Prostate gland (tissue), 2 donors: ENCODE measurements at regions not wholly inside any gene's neighbourhood (a gene's known extent, or its start where the extent isn't known, plus 50 kb on each side); places are given as distances from the start of the nearest gene placed in this dataset.
"Not testable (repeated sequence)": the region's sequence is repeated elsewhere in the genome, so short reads cannot be mapped to it uniquely, and the experiment has no call there.

ENCODE experiments used
- DNase-seq: peaks from one replicate; pipeline ENCODE4 v3.0.0-alpha.2; 2019; ENCODE audit warnings: low spot score
- H3K27ac ChIP-seq, 2 donors: fragments of 200-600 bp; sonication (generic); 2 replicates each; pipeline ENCODE4 v1.5.1; 2017 to 2019
- H3K27me3 ChIP-seq: fragments of 200-600 bp; sonication (generic); replicated peaks from 2 replicates; pipeline ENCODE4 v1.5.1; 2019; ENCODE audit not compliant: insufficient read depth
- H3K36me3 ChIP-seq, 2 donors: fragments of 200-600 bp; sonication (generic); 1 replicate in 1 of 2; 2 replicates in 1 of 2; pipeline versions ENCODE4 v1.5.1 to v1.8.1; 2017 to 2019
- H3K4me1 ChIP-seq: fragments of 200-600 bp; sonication (generic); replicated peaks from 2 replicates; pipeline ENCODE4 v1.5.1; 2019
- H3K4me3 ChIP-seq, 2 donors: fragments of 200-600 bp; sonication (generic); 2 replicates each; pipeline ENCODE4 v1.5.1; 2017 to 2019
- H3K9me3 ChIP-seq: fragments of 200-600 bp; sonication (generic); 2 replicates; pipeline ENCODE4 v1.5.1; 2017
- POLR2A ChIP-seq: fragments of 450-650 bp; IDR thresholded peaks from one replicate; pipeline ENCODE4 v1.6.1; 2016; ENCODE audit warnings: antibody characterized with exemption, mild to moderate bottlenecking
- POLR2AphosphoS5 ChIP-seq: sonication (generic); formaldehyde crosslinking; IDR thresholded peaks from one replicate; pipeline ENCODE4 v1.6.1; 2017; ENCODE audit warnings: antibody characterized with exemption
- WGBS: methylation state at CpG from one replicate; pipeline ENCODE4 v1.1.5; 2018; 5-methylcytosine and 5-hydroxymethylcytosine counted together
- intact Hi-C: fragments of 100-400 bp; cut with DNase I; formaldehyde crosslinking; loops from one replicate; pipeline ENCODE4 v1.14.2; 2022
- TF ChIP-seq, protein P1 (sequence below), 4 experiments: fragments of 200-600 bp in 2 of 4; fragments of 450-650 bp in 2 of 4; sonication (generic) in 2 of 4; IDR thresholded peaks; 1 replicate in 3 of 4; 2 replicates in 1 of 4; pipeline ENCODE4 v1.5.1; 2016 to 2019; ENCODE audit warnings: antibody characterized with exemption in 4 of 4, mild to moderate bottlenecking in 2 of 4, moderate library complexity in 2 of 4

DNA sequence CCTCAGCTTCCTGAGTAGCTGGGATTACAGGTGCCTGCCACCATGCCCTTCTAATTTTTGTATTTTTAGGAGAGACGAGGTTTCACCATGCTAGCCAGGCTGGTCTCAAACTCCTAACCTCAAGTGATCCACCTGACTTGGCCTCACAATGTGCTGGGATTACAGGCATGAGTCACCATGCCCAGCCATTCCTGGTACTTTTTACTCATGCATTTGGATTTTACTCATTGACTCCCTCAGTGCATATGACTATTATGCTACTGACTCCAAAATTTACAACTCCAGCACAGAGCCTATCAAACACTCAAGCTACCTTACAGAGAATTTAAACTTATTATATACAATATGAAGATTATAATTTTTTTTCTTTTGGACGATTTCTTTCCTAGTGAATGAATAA lies 199.9 kb downstream of the CXXC4 start:
- TF ChIP-seq POLR2A, result no peak
- TF ChIP-seq POLR2AphosphoS5, result no peak
- H3K27me3 ChIP-seq, result no peaks in the 10 kb centered on the region
- H3K9me3 ChIP-seq, result no peaks in the 10 kb centered on the region
- no peak overlapping the region for H3K27ac ChIP-seq
- no peaks in the 10 kb centered on the region for H3K4me1 ChIP-seq
- 78% methylated on average over 2 of the region's 2 CpGs for WGBS
- no peak for DNase-seq
- intact Hi-C loops, result no loop called here
- H3K36me3 ChIP-seq, result no peaks in the 10 kb centered on the region
- no peak overlapping the region for H3K4me3 ChIP-seq

DNA sequence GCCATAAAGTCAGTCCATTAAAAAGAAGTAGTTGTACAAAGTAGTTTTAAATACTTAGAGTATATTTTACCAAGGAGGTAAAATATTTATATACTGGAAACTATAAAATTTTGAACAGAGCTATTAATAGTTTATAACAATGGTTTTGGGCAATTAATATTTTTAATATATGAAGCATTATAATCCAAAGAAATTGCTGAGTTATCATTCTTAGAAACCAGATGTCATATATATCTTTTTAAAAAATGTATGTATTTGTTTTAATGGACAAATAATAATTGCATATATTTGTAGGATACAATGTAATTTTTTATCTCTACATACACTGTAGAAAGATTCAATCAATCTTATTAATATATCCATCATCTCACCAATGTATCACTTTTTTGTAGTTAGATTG lies 207.8 kb downstream of the CXXC4 start:
- Histone ChIP-seq H3K9me3 (no peaks in the 10 kb centered on the region), H3K4me3 (no peak overlapping the region), H3K27me3 (no peaks in the 10 kb centered on the region), H3K4me1 (no peaks in the 10 kb centered on the region), H3K36me3 (no peaks in the 10 kb centered on the region), H3K27ac (no peak overlapping the region)
- no peak for TF ChIP-seq POLR2A
- TF ChIP-seq, protein P1, sequence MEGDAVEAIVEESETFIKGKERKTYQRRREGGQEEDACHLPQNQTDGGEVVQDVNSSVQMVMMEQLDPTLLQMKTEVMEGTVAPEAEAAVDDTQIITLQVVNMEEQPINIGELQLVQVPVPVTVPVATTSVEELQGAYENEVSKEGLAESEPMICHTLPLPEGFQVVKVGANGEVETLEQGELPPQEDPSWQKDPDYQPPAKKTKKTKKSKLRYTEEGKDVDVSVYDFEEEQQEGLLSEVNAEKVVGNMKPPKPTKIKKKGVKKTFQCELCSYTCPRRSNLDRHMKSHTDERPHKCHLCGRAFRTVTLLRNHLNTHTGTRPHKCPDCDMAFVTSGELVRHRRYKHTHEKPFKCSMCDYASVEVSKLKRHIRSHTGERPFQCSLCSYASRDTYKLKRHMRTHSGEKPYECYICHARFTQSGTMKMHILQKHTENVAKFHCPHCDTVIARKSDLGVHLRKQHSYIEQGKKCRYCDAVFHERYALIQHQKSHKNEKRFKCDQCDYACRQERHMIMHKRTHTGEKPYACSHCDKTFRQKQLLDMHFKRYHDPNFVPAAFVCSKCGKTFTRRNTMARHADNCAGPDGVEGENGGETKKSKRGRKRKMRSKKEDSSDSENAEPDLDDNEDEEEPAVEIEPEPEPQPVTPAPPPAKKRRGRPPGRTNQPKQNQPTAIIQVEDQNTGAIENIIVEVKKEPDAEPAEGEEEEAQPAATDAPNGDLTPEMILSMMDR (IDR thresholded peaks at IDR 0.05), result no peak
- no peak for TF ChIP-seq POLR2AphosphoS5
- intact Hi-C loops, result no loop called here
- DNase-seq, result no peak

DNA sequence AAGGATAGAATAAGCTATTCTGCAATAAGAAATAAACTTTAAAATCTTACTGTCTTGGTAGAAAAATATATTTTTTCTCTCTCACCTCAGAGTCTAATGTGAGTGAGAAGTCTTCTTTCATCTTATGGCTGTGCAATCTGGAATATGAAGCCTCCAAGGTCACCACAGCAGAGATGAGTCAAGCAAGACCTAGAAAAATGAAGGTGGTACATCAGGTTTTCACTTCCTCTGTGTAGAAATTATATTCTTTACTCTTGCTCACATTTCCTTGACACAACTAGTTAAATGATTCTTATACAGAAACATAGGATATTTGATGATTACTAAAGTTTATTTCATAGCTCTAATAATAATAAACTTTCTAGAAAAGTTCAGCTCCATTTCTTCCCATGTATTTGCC lies 211.4 kb downstream of the CXXC4 start:
- intact Hi-C loops, result no loop called here
- TF ChIP-seq, protein P1 (IDR thresholded peaks at IDR 0.05), result no peak
- no peak for TF ChIP-seq POLR2AphosphoS5
- TF ChIP-seq POLR2A, result no peak
- Histone ChIP-seq H3K27ac (no peak overlapping the region), H3K4me3 (no peak overlapping the region), H3K4me1 (no peaks in the 10 kb centered on the region), H3K36me3 (no peaks in the 10 kb centered on the region), H3K27me3 (no peaks in the 10 kb centered on the region), H3K9me3 (no peaks in the 10 kb centered on the region)
- DNase-seq, result no peak

DNA sequence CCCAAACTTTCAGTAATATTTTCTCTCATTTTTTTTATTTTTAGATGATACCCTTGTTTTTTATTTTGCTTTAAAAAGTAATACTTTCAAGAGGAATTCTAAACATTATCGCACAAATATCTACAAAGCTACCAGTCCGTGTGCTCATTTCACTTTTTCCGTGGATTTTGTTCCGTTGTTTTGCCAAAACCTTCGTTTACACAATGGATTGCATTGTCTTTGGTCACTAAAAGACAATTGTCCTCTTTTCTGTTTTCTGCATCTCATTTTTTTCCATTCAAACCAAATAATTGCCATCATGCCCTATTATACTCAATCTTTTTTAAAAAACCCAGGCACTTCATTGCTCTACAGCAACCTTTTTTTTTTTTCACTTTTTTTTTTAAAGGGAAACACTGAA lies 214.9 kb downstream of the CXXC4 start:
- no peak for TF ChIP-seq POLR2AphosphoS5
- Histone ChIP-seq H3K4me1 (no peaks in the 10 kb centered on the region), H3K9me3 (no peaks in the 10 kb centered on the region), H3K36me3 (no peaks in the 10 kb centered on the region), H3K27ac (no peak overlapping the region), H3K27me3 (no peaks in the 10 kb centered on the region), H3K4me3 (no peak overlapping the region)
- DNase-seq, result no peak
- WGBS, result 72% methylated on average over 5 of the region's 5 CpGs
- intact Hi-C loops, result no loop called here

DNA sequence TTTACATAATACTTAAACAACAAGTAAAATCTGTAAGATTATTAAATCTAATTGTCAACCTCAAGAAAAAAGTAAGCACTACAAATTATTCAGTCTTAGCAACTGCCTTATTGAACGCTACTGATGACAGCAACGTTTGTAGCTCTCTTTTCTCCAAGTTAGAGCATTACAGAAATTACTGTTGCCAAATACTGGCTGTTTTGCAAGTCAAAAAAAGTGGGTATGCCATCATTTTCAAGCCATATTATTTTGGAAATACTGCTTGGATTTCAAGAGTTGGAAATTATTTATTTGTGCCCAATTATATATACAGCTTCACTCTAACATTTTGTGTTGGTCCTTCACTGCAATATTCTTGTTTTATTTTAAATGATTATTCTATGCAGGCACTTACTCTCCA lies 221.7 kb downstream of the CXXC4 start:
- H3K27ac ChIP-seq, result no peak overlapping the region
- intact Hi-C loops, result no loop called here

DNA sequence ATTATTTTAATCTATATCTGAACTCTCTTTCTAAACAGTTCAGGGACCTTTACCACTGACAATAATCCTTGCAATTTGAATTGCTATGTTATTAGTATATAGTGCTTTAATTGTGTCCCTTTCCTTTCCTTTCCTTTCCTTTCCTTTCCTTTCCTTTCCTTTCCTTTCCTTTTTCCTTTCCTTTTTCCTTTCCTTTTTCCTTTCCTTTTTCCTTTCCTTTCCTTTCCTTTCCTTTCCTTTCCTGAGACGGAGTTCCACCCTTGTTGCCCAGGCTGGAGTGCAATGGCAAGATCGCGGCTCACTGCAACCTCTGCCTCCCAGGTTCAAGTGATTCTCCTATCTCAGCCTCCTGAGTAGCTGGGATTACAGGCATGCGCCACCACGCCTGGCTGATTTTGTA lies 225.1 kb downstream of the CXXC4 start:
- H3K36me3 ChIP-seq, H3K27me3 ChIP-seq, H3K27ac ChIP-seq, H3K9me3 ChIP-seq, intact Hi-C loops, H3K4me3 ChIP-seq, DNase-seq, H3K4me1 ChIP-seq: not testable (repeated sequence)
- WGBS, result 96% methylated on average over 5 of the region's 5 CpGs

More for the DNA sequence above, 221.7 kb downstream of the CXXC4 start:
- DNase-seq, result no peak
- Histone ChIP-seq H3K9me3 (no peaks in the 10 kb centered on the region), H3K27me3 (no peaks in the 10 kb centered on the region), H3K4me3 (no peak overlapping the region), H3K36me3 (no peaks in the 10 kb centered on the region), H3K4me1 (no peaks in the 10 kb centered on the region)
- TF ChIP-seq, protein P1 (IDR thresholded peaks at IDR 0.05), result no peak
- no peak for TF ChIP-seq POLR2AphosphoS5
- no peak for TF ChIP-seq POLR2A
- 41% methylated on average over 2 of the region's 2 CpGs for WGBS

DNA sequence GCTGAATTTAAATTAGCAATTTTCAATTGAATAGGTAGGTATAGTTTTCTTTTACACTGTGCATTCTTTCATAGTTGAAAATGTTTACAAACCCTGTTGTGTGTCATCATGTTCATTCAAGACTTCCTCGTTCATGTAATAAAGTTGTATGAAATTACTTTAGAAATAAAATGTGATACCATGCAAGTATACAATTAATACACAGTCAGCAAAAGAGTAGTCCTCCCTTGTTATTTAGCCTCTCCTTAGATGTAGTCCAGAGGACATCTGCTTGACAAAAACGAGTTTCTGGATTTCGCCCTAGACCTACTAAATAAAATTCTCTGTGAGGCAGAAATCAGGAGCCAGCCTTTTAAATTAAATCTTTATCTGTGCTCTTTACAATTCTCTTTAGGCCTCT lies 231.6 kb downstream of the CXXC4 start:
- TF ChIP-seq POLR2AphosphoS5 (no peak), POLR2A (no peak)
- TF ChIP-seq, protein P1 (IDR thresholded peaks at IDR 0.05), result no peak
- Histone ChIP-seq H3K27me3 (no peaks in the 10 kb centered on the region), H3K36me3 (no peaks in the 10 kb centered on the region), H3K4me1 (no peaks in the 10 kb centered on the region), H3K9me3 (no peaks in the 10 kb centered on the region), H3K27ac (no peak overlapping the region), H3K4me3 (no peak overlapping the region)
- 67% methylated on average over 3 of the region's 3 CpGs for WGBS
- intact Hi-C loops, result no loop called here
- no peak for DNase-seq
